SK-N-MC (cell line): ENCODE measurements at regions not wholly inside any gene's neighbourhood (a gene's known extent, or its start where the extent isn't known, plus 50 kb on each side); places are given as distances from the start of the nearest gene placed in this dataset.

ENCODE experiments used
- EZH2 ChIP-seq: fragments of 200-600 bp; sonication (generic); IDR thresholded peaks from one replicate; pipeline ENCODE4 v1.6.1; 2017; ENCODE audit warnings: antibody characterized with exemption
- FOXP2 ChIP-seq: optimal IDR thresholded peaks from 2 replicates; pipeline ENCODE3; 2011; ENCODE audit warnings: mild to moderate bottlenecking, moderate library complexity; ENCODE audit not compliant: insufficient read depth; ENCODE audit errors: extremely low read length, control extremely low read depth
- POLR2AphosphoS5 ChIP-seq: IDR thresholded peaks from 2 replicates; pipeline ENCODE4 v1.6.1; 2012; ENCODE audit warnings: mild to moderate bottlenecking, low read depth, low read length, borderline replicate concordance

- TF ChIP-seq EZH2 (no peak), POLR2AphosphoS5 (no peak), FOXP2 (no peak)
Observed at GRCh38 chr2:207244971-207245925, 79.5 kb upstream of the KLF7 start.
